ENCODE measurements at regions not wholly inside any gene's neighbourhood (a gene's known extent, or its start where the extent isn't known, plus 50 kb on each side); places are given as distances from the start of the nearest gene placed in this dataset.
A peak's percentile ranks its signal among the peaks of the same experiment; 100 is the strongest.
"Not testable (repeated sequence)": the region's sequence is repeated elsewhere in the genome, so short reads cannot be mapped to it uniquely, and the experiment has no call there.

GRCh38 chr17:22044706-22045246, 352.5 kb downstream of the KCNJ18 start:
- not testable (repeated sequence) for FAIRE-seq; DNase-seq (ENCODE audit: low spot score)

GRCh38 chr17:22047521-22047920, 355.2 kb downstream of the KCNJ18 start:
- not testable (repeated sequence) for FAIRE-seq; DNase-seq (ENCODE audit: low spot score)

GRCh38 chr17:22048226-22048625, 355.9 kb downstream of the KCNJ18 start:
- not testable (repeated sequence) for FAIRE-seq; DNase-seq (ENCODE audit: low spot score)

- DNase-seq (ENCODE audit: low spot score); FAIRE-seq: not testable (repeated sequence)
These were observed 358.4 kb downstream of the KCNJ18 start for GRCh38 chr17:22050766-22051165.

- DNase-seq (ENCODE audit: low spot score); FAIRE-seq: not testable (repeated sequence)
These were observed 360.4 kb downstream of the KCNJ18 start for GRCh38 chr17:22052715-22053114.

GRCh38 chr17:22056566-22056965, 364.2 kb downstream of the KCNJ18 start:
- FAIRE-seq = not testable (repeated sequence)

GRCh38 chr17:22075918-22076317, 383.6 kb downstream of the KCNJ18 start:
- DNase-seq (ENCODE audit: low spot score); FAIRE-seq: not testable (repeated sequence)

More at GRCh38 chr17:22056566-22056965, 364.2 kb downstream of the KCNJ18 start:
- not testable (repeated sequence) for DNase-seq (ENCODE audit: low spot score)

- FAIRE-seq; DNase-seq (ENCODE audit: low spot score): not testable (repeated sequence)
These were observed 396.3 kb downstream of the KCNJ18 start for GRCh38 chr17:22088589-22088988.

GRCh38 chr17:22090263-22090935, 398.1 kb downstream of the KCNJ18 start:
- no peak for DNase-seq (ENCODE audit: low spot score)

GRCh38 chr17:22091041-22091679, 398.8 kb downstream of the KCNJ18 start:
- FAIRE-seq = not testable (repeated sequence)

More at GRCh38 chr17:22090263-22090935, 398.1 kb downstream of the KCNJ18 start:
- FAIRE-seq = no peak

GRCh38 chr17:22091840-22092239, 399.5 kb downstream of the KCNJ18 start:
- not testable (repeated sequence) for DNase-seq (ENCODE audit: low spot score); FAIRE-seq

More at GRCh38 chr17:22091041-22091679, 398.8 kb downstream of the KCNJ18 start:
- not testable (repeated sequence) for DNase-seq (ENCODE audit: low spot score)

GRCh38 chr17:22095414-22095813, 403.1 kb downstream of the KCNJ18 start:
- not testable (repeated sequence) for FAIRE-seq

GRCh38 chr17:22099633-22100032, 407.3 kb downstream of the KCNJ18 start:
- DNase-seq (ENCODE audit: low spot score); FAIRE-seq: not testable (repeated sequence)

More at GRCh38 chr17:22095414-22095813, 403.1 kb downstream of the KCNJ18 start:
- DNase-seq (ENCODE audit: low spot score) = not testable (repeated sequence)

- DNase-seq (ENCODE audit: low spot score) (no peak), FAIRE-seq (no peak)
These were observed 409.9 kb downstream of the KCNJ18 start for GRCh38 chr17:22102177-22102576.

- not testable (repeated sequence) for FAIRE-seq; DNase-seq (ENCODE audit: low spot score)
These were observed 424.4 kb downstream of the KCNJ18 start for GRCh38 chr17:22116720-22117119.

GRCh38 chr17:22117401-22117800, 425.1 kb downstream of the KCNJ18 start:
- FAIRE-seq; DNase-seq (ENCODE audit: low spot score): not testable (repeated sequence)

- not testable (repeated sequence) for FAIRE-seq; DNase-seq (ENCODE audit: low spot score)
These were observed 426.7 kb downstream of the KCNJ18 start for GRCh38 chr17:22119016-22119415.

- FAIRE-seq = not testable (repeated sequence)
- peak; percentile 59 for DNase-seq (ENCODE audit: low spot score)
These were observed 427.4 kb downstream of the KCNJ18 start for GRCh38 chr17:22119751-22120150.

- no peak for FAIRE-seq
- DNase-seq (ENCODE audit: low spot score) = no peak
These were observed 431.4 kb downstream of the KCNJ18 start for GRCh38 chr17:22123536-22124281.

- FAIRE-seq (no peak), DNase-seq (ENCODE audit: low spot score) (no peak)
These were observed 435.8 kb downstream of the KCNJ18 start for GRCh38 chr17:22128171-22128570.

GRCh38 chr17:22128723-22129122, 436.4 kb downstream of the KCNJ18 start:
- FAIRE-seq (no peak), DNase-seq (ENCODE audit: low spot score) (no peak)

All from RCC 7860 (cell line).